Panc1 (cell line): ENCODE measurements at regions not wholly inside any gene's neighbourhood (a gene's known extent, or its start where the extent isn't known, plus 50 kb on each side); places are given as distances from the start of the nearest gene placed in this dataset.

Source experiments
- POLR2AphosphoS5 ChIP-seq: IDR thresholded peaks from 2 replicates; pipeline ENCODE4 v1.6.1; 2012; ENCODE audit warnings: mild to moderate bottlenecking, low read depth, low read length, moderate library complexity
- TCF7L2 ChIP-seq: IDR thresholded peaks from 2 replicates; pipeline ENCODE4 v1.6.1; 2011; ENCODE audit warnings: mild to moderate bottlenecking, low read depth, low read length, inconsistent platforms
- TF ChIP-seq, protein P1 (sequence below): fragments of 450-650 bp; IDR thresholded peaks from 2 replicates; pipeline ENCODE4 v1.5.1; 2017; ENCODE audit warnings: mild to moderate bottlenecking

DNA sequence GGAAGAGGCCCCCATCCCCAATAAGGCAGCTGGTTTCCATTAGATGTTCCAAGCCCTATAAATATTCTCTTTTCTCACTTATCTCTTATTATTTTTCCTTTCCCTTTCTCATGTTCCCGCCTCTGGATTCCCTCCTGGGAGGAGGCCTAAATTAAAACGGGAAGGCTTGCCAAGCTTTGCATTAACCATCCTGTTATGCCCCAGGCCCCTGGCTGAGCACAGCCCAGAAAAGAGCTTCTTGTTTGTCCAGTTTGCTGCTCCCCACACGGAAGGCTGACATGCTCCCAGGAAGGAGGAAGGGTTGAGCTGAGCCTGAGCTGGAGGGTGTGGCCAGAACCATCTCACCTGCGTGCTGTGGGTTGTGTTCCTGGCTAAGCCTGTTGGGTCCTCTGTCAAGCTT lies 63.1 kb upstream of the BOC start:
- TF ChIP-seq TCF7L2 (no peak), POLR2AphosphoS5 (no peak)
- TF ChIP-seq, protein P1, sequence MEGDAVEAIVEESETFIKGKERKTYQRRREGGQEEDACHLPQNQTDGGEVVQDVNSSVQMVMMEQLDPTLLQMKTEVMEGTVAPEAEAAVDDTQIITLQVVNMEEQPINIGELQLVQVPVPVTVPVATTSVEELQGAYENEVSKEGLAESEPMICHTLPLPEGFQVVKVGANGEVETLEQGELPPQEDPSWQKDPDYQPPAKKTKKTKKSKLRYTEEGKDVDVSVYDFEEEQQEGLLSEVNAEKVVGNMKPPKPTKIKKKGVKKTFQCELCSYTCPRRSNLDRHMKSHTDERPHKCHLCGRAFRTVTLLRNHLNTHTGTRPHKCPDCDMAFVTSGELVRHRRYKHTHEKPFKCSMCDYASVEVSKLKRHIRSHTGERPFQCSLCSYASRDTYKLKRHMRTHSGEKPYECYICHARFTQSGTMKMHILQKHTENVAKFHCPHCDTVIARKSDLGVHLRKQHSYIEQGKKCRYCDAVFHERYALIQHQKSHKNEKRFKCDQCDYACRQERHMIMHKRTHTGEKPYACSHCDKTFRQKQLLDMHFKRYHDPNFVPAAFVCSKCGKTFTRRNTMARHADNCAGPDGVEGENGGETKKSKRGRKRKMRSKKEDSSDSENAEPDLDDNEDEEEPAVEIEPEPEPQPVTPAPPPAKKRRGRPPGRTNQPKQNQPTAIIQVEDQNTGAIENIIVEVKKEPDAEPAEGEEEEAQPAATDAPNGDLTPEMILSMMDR: no peak
